ENCODE measurements at regions not wholly inside any gene's neighbourhood (a gene's known extent, or its start where the extent isn't known, plus 50 kb on each side); places are given as distances from the start of the nearest gene placed in this dataset.

DNA sequence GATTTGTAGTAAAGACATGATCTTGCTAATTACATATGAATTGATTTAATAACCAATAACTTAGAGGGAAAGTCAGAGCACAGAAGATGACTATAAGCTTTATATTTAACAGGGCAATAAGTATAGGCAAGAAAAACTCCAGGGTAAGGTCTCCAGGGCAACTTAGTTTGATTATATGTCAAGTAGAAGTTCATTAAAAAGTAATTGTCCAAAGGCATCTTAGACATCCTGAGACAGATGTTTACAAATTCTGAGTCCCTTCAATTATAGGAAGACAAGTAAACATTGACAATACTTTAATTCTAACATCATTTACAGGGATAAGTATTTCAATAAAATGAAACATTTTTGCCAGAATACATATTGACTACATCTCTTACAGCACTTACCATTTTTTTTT is 416.0 kb downstream of the RAP2B start:
- Histone ChIP-seq H3K4me1 (ENCODE audit: control insufficient read depth, extremely low read depth, insufficient read depth, low read length) (no peaks in the 10 kb centered on the region), H3K9ac (replicated peaks; ENCODE audit: extremely low read depth, insufficient read depth, low read length) (no peak overlapping the region), H3K4me3 (replicated peaks in 1 of 3; ENCODE audit: insufficient read depth in 1 of 3, low read depth in 1 of 3, low read length in 3 of 3) (no peak overlapping the region), H3K9me3 (replicated peaks; ENCODE audit: control insufficient read depth, insufficient read depth, low read length) (no peaks in the 10 kb centered on the region), H3K27me3 (ENCODE audit: control insufficient read depth in 2 of 2, insufficient read depth in 2 of 2, low read length in 2 of 2) (no peaks in the 10 kb centered on the region), H3K4me2 (ENCODE audit: insufficient read depth, low read length) (no peak overlapping the region), H4K20me1 (replicated peaks; ENCODE audit: control insufficient read depth, extremely low read depth, insufficient read depth, low read length) (no peaks in the 10 kb centered on the region), H3K79me2 (ENCODE audit: control insufficient read depth, insufficient read depth, low read length) (no peaks in the 10 kb centered on the region), H3K27ac (ENCODE audit: insufficient read depth, low read depth, low read length) (no peak overlapping the region), H3K36me3 (ENCODE audit: control insufficient read depth in 2 of 2, extremely low read depth in 1 of 2, insufficient read depth in 2 of 2, low read length in 2 of 2) (no peaks in the 10 kb centered on the region), H3K9me1 (replicated peaks; ENCODE audit: control insufficient read depth, extremely low read depth, insufficient read depth, low read length) (no peaks in the 10 kb centered on the region), H2AFZ (ENCODE audit: low read depth, low read length) (no peak overlapping the region)
- TF ChIP-seq POLR2AphosphoS5 (IDR thresholded peaks at IDR 0.05; ENCODE audit: insufficient read depth, low read depth, low read length), result no peak
- TF ChIP-seq MYC (IDR thresholded peaks at IDR 0.05; ENCODE audit: low read depth, low read length), result no peak
- TF ChIP-seq, protein P1, sequence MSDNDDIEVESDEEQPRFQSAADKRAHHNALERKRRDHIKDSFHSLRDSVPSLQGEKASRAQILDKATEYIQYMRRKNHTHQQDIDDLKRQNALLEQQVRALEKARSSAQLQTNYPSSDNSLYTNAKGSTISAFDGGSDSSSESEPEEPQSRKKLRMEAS (IDR thresholded peaks at IDR 0.05; ENCODE audit: insufficient read depth, insufficient read length), result no peak
- TF ChIP-seq, protein P2, sequence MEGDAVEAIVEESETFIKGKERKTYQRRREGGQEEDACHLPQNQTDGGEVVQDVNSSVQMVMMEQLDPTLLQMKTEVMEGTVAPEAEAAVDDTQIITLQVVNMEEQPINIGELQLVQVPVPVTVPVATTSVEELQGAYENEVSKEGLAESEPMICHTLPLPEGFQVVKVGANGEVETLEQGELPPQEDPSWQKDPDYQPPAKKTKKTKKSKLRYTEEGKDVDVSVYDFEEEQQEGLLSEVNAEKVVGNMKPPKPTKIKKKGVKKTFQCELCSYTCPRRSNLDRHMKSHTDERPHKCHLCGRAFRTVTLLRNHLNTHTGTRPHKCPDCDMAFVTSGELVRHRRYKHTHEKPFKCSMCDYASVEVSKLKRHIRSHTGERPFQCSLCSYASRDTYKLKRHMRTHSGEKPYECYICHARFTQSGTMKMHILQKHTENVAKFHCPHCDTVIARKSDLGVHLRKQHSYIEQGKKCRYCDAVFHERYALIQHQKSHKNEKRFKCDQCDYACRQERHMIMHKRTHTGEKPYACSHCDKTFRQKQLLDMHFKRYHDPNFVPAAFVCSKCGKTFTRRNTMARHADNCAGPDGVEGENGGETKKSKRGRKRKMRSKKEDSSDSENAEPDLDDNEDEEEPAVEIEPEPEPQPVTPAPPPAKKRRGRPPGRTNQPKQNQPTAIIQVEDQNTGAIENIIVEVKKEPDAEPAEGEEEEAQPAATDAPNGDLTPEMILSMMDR (IDR thresholded peaks at IDR 0.05; ENCODE audit: extremely low read depth in 1 of 2, insufficient read depth in 1 of 2, low read depth in 1 of 2, low read length in 2 of 2), result no peak
- TF ChIP-seq FOS (IDR thresholded peaks at IDR 0.05; ENCODE audit: borderline replicate concordance, insufficient read depth, low read length), result no peak
- no peak for TF ChIP-seq EZH2 (IDR thresholded peaks at IDR 0.05; ENCODE audit: borderline replicate concordance, low read depth, low read length, severe bottlenecking)
- no peak for TF ChIP-seq JUN (IDR thresholded peaks at IDR 0.05; ENCODE audit: borderline replicate concordance, insufficient read depth, insufficient read length, low read depth)
- TF ChIP-seq POLR2A (IDR thresholded peaks at IDR 0.05; ENCODE audit: low read depth, low read length), result no peak
- TF ChIP-seq GATA2 (IDR thresholded peaks at IDR 0.05; ENCODE audit: insufficient read depth, insufficient read length, low read depth, low read length), result no peak
- FAIRE-seq (no peak), DNase-seq (ENCODE audit: low read depth, low spot score) (no peak)
- dilution Hi-C loops (cut with MboI; ENCODE audit: extremely low pct_ligation_motif_present, low sequenced_read_pairs) (no loop called here), intact Hi-C loops (cut with micrococcal nuclease) (no loop called here)
- BruUV-seq (replicated peaks), result no TSS peak
- ChIA-PET CTCF (interaction anchor here (1.1 kb wide), 1 partner anchor 10 kb away, joined by 3 read pairs; no protein-coding TSS in a partner anchor), POLR2A (no interaction called here)
